Astrocyte (in vitro differentiated cells and primary cell): ENCODE measurements at regions not wholly inside any gene's neighbourhood (a gene's known extent, or its start where the extent isn't known, plus 50 kb on each side); places are given as distances from the start of the nearest gene placed in this dataset.
A peak's percentile ranks its signal among the peaks of the same experiment; 100 is the strongest.

ENCODE experiments used
- DNase-seq: peaks from one replicate; pipeline ENCODE4 v3.0.0-alpha.2; 2010; ENCODE audit warnings: low read depth
- FAIRE-seq: peaks from 2 replicates; lab custom pipeline; 2011; peaks lifted over from hg19 to GRCh38; lab: Jason Lieb, UNC
- H2AFZ ChIP-seq: 2 replicates; pipeline ENCODE4 v1.6.0; 2012; ENCODE audit warnings: low read depth, low read length, inconsistent platforms
- H3K27ac ChIP-seq: 2 replicates; pipeline ENCODE4 v1.5.1; 2011; ENCODE audit warnings: low read depth, low read length, inconsistent platforms
- H3K27me3 ChIP-seq: 2 replicates; pipeline ENCODE4 v1.6.0; 2011; ENCODE audit warnings: low read length, inconsistent platforms; ENCODE audit not compliant: insufficient read depth
- H3K36me3 ChIP-seq: 2 replicates; pipeline ENCODE4 v1.5.1; 2011; ENCODE audit warnings: low read length, inconsistent platforms; ENCODE audit not compliant: insufficient read depth
- H3K4me1 ChIP-seq: 2 replicates; pipeline ENCODE4 v1.5.1; 2011; ENCODE audit warnings: low read length, inconsistent platforms; ENCODE audit not compliant: insufficient read depth
- H3K4me2 ChIP-seq: 2 replicates; pipeline ENCODE4 v1.6.0; 2012; ENCODE audit warnings: low read length, inconsistent platforms
- H3K4me3 ChIP-seq: 2 replicates; pipeline ENCODE4 v1.5.1; 2011; ENCODE audit warnings: low read depth, mild to moderate bottlenecking, low read length, inconsistent platforms; ENCODE audit not compliant: insufficient read depth
- H3K79me2 ChIP-seq: 2 replicates; pipeline ENCODE4 v1.6.0; 2012; ENCODE audit warnings: mild to moderate bottlenecking, low read length, inconsistent platforms; ENCODE audit not compliant: insufficient read depth
- H3K9ac ChIP-seq: 2 replicates; pipeline ENCODE4 v1.6.0; 2012; ENCODE audit warnings: mild to moderate bottlenecking, low read length, inconsistent platforms
- H3K9me3 ChIP-seq: 2 replicates; pipeline ENCODE4 v1.5.1; 2012; ENCODE audit warnings: low read depth, mild to moderate bottlenecking, low read length, inconsistent platforms; ENCODE audit not compliant: insufficient read depth
- H4K20me1 ChIP-seq: 2 replicates; pipeline ENCODE4 v1.6.0; 2012; ENCODE audit warnings: low read length, inconsistent platforms; ENCODE audit not compliant: insufficient read depth
- H3K27ac Mint-ChIP-seq: one replicate; pipeline ENCODE4 v1.8.0; 2021; ENCODE audit warnings: mild to moderate bottlenecking, mixed read lengths; ENCODE audit not compliant: unreplicated experiment
- H3K27me3 Mint-ChIP-seq: one replicate; pipeline ENCODE4 v1.8.0; 2021; ENCODE audit warnings: low read depth, mixed read lengths; ENCODE audit not compliant: unreplicated experiment
- H3K36me3 Mint-ChIP-seq: one replicate; pipeline ENCODE4 v1.8.0; 2021; ENCODE audit warnings: low read depth, mixed read lengths; ENCODE audit not compliant: unreplicated experiment
- H3K4me1 Mint-ChIP-seq: one replicate; pipeline ENCODE4 v1.8.0; 2021; ENCODE audit warnings: low read depth, mixed read lengths; ENCODE audit not compliant: unreplicated experiment
- H3K4me3 Mint-ChIP-seq: one replicate; pipeline ENCODE4 v1.8.0; 2021; ENCODE audit warnings: mild to moderate bottlenecking, moderate library complexity, mixed read lengths; ENCODE audit not compliant: unreplicated experiment
- H3K9me3 Mint-ChIP-seq: one replicate; pipeline ENCODE4 v1.8.0; 2021; ENCODE audit warnings: mild to moderate bottlenecking, mixed read lengths; ENCODE audit not compliant: unreplicated experiment
- EZH2 ChIP-seq: IDR thresholded peaks from 2 replicates; pipeline ENCODE4 v1.6.1; 2012; ENCODE audit warnings: mild to moderate bottlenecking, low read length, inconsistent platforms; ENCODE audit not compliant: insufficient read depth
- TF ChIP-seq, protein P1 (sequence below): IDR thresholded peaks from 2 replicates; pipeline ENCODE4 v1.5.1; 2011; ENCODE audit warnings: low read depth, mild to moderate bottlenecking, inconsistent platforms, low read length, moderate library complexity; ENCODE audit not compliant: insufficient read depth

DNA sequence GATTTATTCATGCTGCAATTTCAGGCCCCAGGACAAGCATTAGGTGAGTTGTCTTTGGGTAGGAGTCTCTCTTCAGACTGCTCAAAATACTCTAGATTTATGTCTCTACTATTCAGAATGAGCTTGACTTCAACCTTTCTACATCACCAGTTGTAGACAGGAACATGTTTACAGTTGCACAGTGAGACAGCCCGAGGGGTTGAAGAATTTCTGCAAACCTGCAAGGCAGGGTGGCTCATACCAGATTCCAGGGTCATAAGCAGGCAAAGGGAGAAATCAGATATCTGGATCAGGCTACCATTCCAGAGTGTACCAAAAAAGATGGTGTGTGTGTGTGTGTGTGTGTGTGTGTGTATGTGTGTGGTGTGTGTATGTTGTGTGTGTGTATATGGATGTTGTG lies 112.4 kb downstream of the SPP2 start:
- H3K4me3 ChIP-seq = no peak overlapping the region
- FAIRE-seq (no peak), DNase-seq (no peak)
- no peak overlapping the region for H3K27ac ChIP-seq
- H3K4me2 ChIP-seq = no peak overlapping the region
- no peak overlapping the region for H3K9ac ChIP-seq
- H4K20me1 ChIP-seq = no peaks in the 10 kb centered on the region
- Mint-ChIP-seq H3K4me1 (peaks cover 40% of the 10 kb centered on the region), H3K9me3 (no peaks in the 10 kb centered on the region), H3K27me3 (no peaks in the 10 kb centered on the region), H3K4me3 (no peak overlapping the region), H3K36me3 (no peaks in the 10 kb centered on the region), H3K27ac (no peak overlapping the region)
- no peak overlapping the region for H2AFZ ChIP-seq
- no peaks in the 10 kb centered on the region for H3K27me3 ChIP-seq
- no peaks in the 10 kb centered on the region for H3K79me2 ChIP-seq
- H3K9me3 ChIP-seq = no peaks in the 10 kb centered on the region
- TF ChIP-seq, protein P1, sequence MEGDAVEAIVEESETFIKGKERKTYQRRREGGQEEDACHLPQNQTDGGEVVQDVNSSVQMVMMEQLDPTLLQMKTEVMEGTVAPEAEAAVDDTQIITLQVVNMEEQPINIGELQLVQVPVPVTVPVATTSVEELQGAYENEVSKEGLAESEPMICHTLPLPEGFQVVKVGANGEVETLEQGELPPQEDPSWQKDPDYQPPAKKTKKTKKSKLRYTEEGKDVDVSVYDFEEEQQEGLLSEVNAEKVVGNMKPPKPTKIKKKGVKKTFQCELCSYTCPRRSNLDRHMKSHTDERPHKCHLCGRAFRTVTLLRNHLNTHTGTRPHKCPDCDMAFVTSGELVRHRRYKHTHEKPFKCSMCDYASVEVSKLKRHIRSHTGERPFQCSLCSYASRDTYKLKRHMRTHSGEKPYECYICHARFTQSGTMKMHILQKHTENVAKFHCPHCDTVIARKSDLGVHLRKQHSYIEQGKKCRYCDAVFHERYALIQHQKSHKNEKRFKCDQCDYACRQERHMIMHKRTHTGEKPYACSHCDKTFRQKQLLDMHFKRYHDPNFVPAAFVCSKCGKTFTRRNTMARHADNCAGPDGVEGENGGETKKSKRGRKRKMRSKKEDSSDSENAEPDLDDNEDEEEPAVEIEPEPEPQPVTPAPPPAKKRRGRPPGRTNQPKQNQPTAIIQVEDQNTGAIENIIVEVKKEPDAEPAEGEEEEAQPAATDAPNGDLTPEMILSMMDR = no peak
- TF ChIP-seq EZH2 = no peak
- peaks cover 19% of the 10 kb centered on the region for H3K4me1 ChIP-seq
- H3K36me3 ChIP-seq = no peaks in the 10 kb centered on the region

DNA sequence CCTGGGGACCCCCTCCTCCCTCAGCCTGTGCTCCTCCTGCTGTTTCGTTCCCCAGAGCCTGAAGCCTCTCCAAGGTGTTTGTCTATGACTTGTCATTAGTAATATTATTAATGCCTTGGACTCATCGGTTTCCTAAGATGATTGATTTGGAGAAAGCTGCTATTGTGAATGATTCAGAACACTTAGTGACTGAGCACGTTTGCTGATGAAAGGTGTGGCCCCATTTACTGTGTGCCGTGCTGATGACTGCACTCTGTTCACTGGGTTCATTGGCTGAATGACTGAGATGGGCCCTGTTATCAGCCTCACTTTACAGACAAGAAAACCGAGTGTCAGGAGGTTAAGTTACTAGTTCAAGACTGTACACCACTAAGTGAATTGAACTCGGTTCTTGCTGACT lies 111.4 kb downstream of the SPP2 start:
- no peak overlapping the region for H3K27ac ChIP-seq
- H4K20me1 ChIP-seq = no peaks in the 10 kb centered on the region
- no peaks in the 10 kb centered on the region for H3K79me2 ChIP-seq
- H3K4me3 Mint-ChIP-seq = no peak overlapping the region
- H3K9ac ChIP-seq = no peak overlapping the region
- H3K27me3 Mint-ChIP-seq = no peaks in the 10 kb centered on the region
- peaks cover 38% of the 10 kb centered on the region for H3K4me1 Mint-ChIP-seq
- no peak for DNase-seq
- no peaks in the 10 kb centered on the region for H3K36me3 Mint-ChIP-seq
- FAIRE-seq = no peak
- H2AFZ ChIP-seq = no peak overlapping the region
- TF ChIP-seq, protein P1 = no peak
- no peak for TF ChIP-seq EZH2
- H3K9me3 Mint-ChIP-seq = no peaks in the 10 kb centered on the region
- no peaks in the 10 kb centered on the region for H3K9me3 ChIP-seq
- no peaks in the 10 kb centered on the region for H3K36me3 ChIP-seq
- no peak overlapping the region for H3K4me2 ChIP-seq
- no peaks in the 10 kb centered on the region for H3K27me3 ChIP-seq
- H3K4me1 ChIP-seq = peaks cover 19% of the 10 kb centered on the region
- no peak overlapping the region for H3K27ac Mint-ChIP-seq
- no peak overlapping the region for H3K4me3 ChIP-seq

DNA sequence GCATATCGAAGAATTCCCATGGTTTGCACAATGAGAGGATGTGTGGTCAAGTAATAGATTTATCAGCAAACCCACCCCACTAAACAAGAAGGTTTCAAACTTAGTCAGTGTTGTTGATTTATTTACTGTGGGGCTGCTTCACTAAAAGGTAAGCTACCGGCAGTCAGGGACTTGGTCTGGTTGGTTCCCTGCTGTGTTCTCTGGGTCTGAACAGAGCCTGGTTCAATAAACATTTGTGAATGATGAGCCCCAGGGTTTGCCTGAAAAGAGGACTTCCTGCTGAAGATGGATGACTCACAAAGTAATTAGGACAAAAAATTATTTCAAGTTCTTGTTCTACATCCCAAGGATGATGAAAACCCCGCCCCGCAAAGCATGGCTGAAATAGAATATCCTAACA lies 108.3 kb downstream of the SPP2 start:
- H3K36me3 ChIP-seq = no peaks in the 10 kb centered on the region
- H3K79me2 ChIP-seq = no peaks in the 10 kb centered on the region
- H3K4me1 ChIP-seq = peaks cover 4% of the 10 kb centered on the region
- no peak overlapping the region for H3K4me3 Mint-ChIP-seq
- H3K4me2 ChIP-seq = peak overlapping the region; percentile 15
- FAIRE-seq (no peak), DNase-seq (peak; percentile 70)
- H3K9ac ChIP-seq = no peak overlapping the region
- no peaks in the 10 kb centered on the region for H3K9me3 Mint-ChIP-seq
- H3K27ac ChIP-seq = no peak overlapping the region
- H4K20me1 ChIP-seq = no peaks in the 10 kb centered on the region
- H3K27ac Mint-ChIP-seq = no peak overlapping the region
- H3K27me3 ChIP-seq = no peaks in the 10 kb centered on the region
- H3K4me3 ChIP-seq = no peak overlapping the region
- H3K27me3 Mint-ChIP-seq = no peaks in the 10 kb centered on the region
- H3K36me3 Mint-ChIP-seq = no peaks in the 10 kb centered on the region
- peak overlapping the region; percentile 39 for H2AFZ ChIP-seq
- H3K4me1 Mint-ChIP-seq = peaks cover 14% of the 10 kb centered on the region
- H3K9me3 ChIP-seq = no peaks in the 10 kb centered on the region
- TF ChIP-seq, protein P1 = no peak
- TF ChIP-seq EZH2 = no peak
